Stimulated activated naive B cell treated with anti-CD40 and anti-IgM and Interleukin-4, amounts not matched to agents 10 μg/mL and 1 μg/mL and 100 μg/mL, for 72 hours (primary cell): ENCODE measurements at regions not wholly inside any gene's neighbourhood (a gene's known extent, or its start where the extent isn't known, plus 50 kb on each side); places are given as distances from the start of the nearest gene placed in this dataset.
"Not testable (repeated sequence)": the region's sequence is repeated elsewhere in the genome, so short reads cannot be mapped to it uniquely, and the experiment has no call there.

Source experiments
- ATAC-seq, 2 donors: fragments of 150-1000 bp; cut with Tn5 transposase; replicated peaks; 2 replicates each; pipeline ENCODE4 v1.10.0; 2021; ENCODE audit warnings: moderate library complexity in 1 of 2
- DNase-seq: peaks from one replicate; pipeline ENCODE4 v3.0.0; 2021
- H3K27ac Mint-ChIP-seq: one replicate; pipeline ENCODE4 v1.8.0; 2022; ENCODE audit warnings: mild to moderate bottlenecking, mixed read lengths
- H3K27me3 Mint-ChIP-seq, 2 donors: one replicate each; pipeline ENCODE4 v1.8.0; 2022; ENCODE audit warnings: mixed read lengths in 2 of 2
- H3K36me3 Mint-ChIP-seq, 2 donors: one replicate each; pipeline ENCODE4 v1.8.0; 2022; ENCODE audit warnings: mixed read lengths in 2 of 2, mild to moderate bottlenecking in 1 of 2
- H3K4me1 Mint-ChIP-seq, 2 donors: one replicate each; pipeline ENCODE4 v1.8.0; 2022; ENCODE audit warnings: mixed read lengths in 2 of 2, mild to moderate bottlenecking in 1 of 2
- H3K4me3 Mint-ChIP-seq, 2 donors: one replicate each; pipeline ENCODE4 v1.8.0; 2022; ENCODE audit warnings: mild to moderate bottlenecking in 2 of 2, mixed read lengths in 2 of 2, moderate library complexity in 1 of 2
- H3K9me3 Mint-ChIP-seq, 2 donors: one replicate each; pipeline ENCODE4 v1.8.0; 2022; ENCODE audit warnings: mixed read lengths in 2 of 2, mild to moderate bottlenecking in 1 of 2

GRCh38 chr10:53476650-53477312 lies 704.2 kb upstream of the MBL2 start:
- Mint-ChIP-seq H3K27ac (no peak overlapping the region), H3K4me1 (no peaks in the 10 kb centered on the region), H3K27me3 (no peaks in the 10 kb centered on the region), H3K9me3 (no peaks in the 10 kb centered on the region), H3K4me3 (no peak overlapping the region), H3K36me3 (no peaks in the 10 kb centered on the region)
- ATAC-seq, result no peak
- no peak for DNase-seq

GRCh38 chr10:53469383-53469782 lies 696.8 kb upstream of the MBL2 start:
- H3K4me1 Mint-ChIP-seq, result no peaks in the 10 kb centered on the region
- DNase-seq, result no peak
- H3K36me3 Mint-ChIP-seq, result no peaks in the 10 kb centered on the region
- no peak overlapping the region for H3K27ac Mint-ChIP-seq
- H3K4me3 Mint-ChIP-seq, result no peak overlapping the region
- ATAC-seq, result no peak
- H3K9me3 Mint-ChIP-seq, result peaks cover 0 to 1% of the 10 kb centered on the region in 2 donors
- no peaks in the 10 kb centered on the region for H3K27me3 Mint-ChIP-seq

GRCh38 chr10:53463539-53463938 lies 691.0 kb upstream of the MBL2 start:
- no peak overlapping the region for H3K4me3 Mint-ChIP-seq
- no peaks in the 10 kb centered on the region for H3K27me3 Mint-ChIP-seq
- peaks cover 0 to 6% of the 10 kb centered on the region in 2 donors for H3K9me3 Mint-ChIP-seq
- no peaks in the 10 kb centered on the region for H3K36me3 Mint-ChIP-seq
- DNase-seq (no peak), ATAC-seq (no peak)
- H3K27ac Mint-ChIP-seq, result no peak overlapping the region
- H3K4me1 Mint-ChIP-seq, result no peaks in the 10 kb centered on the region

GRCh38 chr10:53458007-53458406 lies 685.4 kb upstream of the MBL2 start:
- Mint-ChIP-seq H3K4me3 (no peak overlapping the region), H3K27ac (no peak overlapping the region), H3K4me1 (no peaks in the 10 kb centered on the region), H3K9me3 (peaks cover 0 to 3% of the 10 kb centered on the region in 2 donors), H3K36me3 (no peaks in the 10 kb centered on the region), H3K27me3 (no peaks in the 10 kb centered on the region)
- no peak for DNase-seq
- ATAC-seq, result no peak

GRCh38 chr10:53453196-53453595 lies 680.6 kb upstream of the MBL2 start:
- no peak for DNase-seq
- H3K4me1 Mint-ChIP-seq, result no peaks in the 10 kb centered on the region
- no peaks in the 10 kb centered on the region for H3K27me3 Mint-ChIP-seq
- H3K27ac Mint-ChIP-seq, result no peak overlapping the region
- H3K9me3 Mint-ChIP-seq, result peaks cover 3% of the 10 kb centered on the region in 2 donors
- H3K36me3 Mint-ChIP-seq, result no peaks in the 10 kb centered on the region
- no peak overlapping the region for H3K4me3 Mint-ChIP-seq
- ATAC-seq, result no peak

GRCh38 chr10:53447576-53447975 lies 675.0 kb upstream of the MBL2 start:
- H3K27ac Mint-ChIP-seq, result no peak overlapping the region
- no peak overlapping the region for H3K4me3 Mint-ChIP-seq
- peaks cover 4 to 9% of the 10 kb centered on the region in 2 donors for H3K9me3 Mint-ChIP-seq
- H3K4me1 Mint-ChIP-seq, result no peaks in the 10 kb centered on the region
- no peaks in the 10 kb centered on the region for H3K36me3 Mint-ChIP-seq
- ATAC-seq (no peak), DNase-seq (no peak)
- no peaks in the 10 kb centered on the region for H3K27me3 Mint-ChIP-seq

GRCh38 chr10:53441843-53442242 lies 669.3 kb upstream of the MBL2 start:
- Mint-ChIP-seq H3K27ac (no peak overlapping the region), H3K4me3 (no peak overlapping the region), H3K36me3 (no peaks in the 10 kb centered on the region), H3K27me3 (no peaks in the 10 kb centered on the region), H3K4me1 (no peaks in the 10 kb centered on the region), H3K9me3 (peaks cover 0 to 2% of the 10 kb centered on the region in 2 donors)
- ATAC-seq (no peak), DNase-seq (no peak)

GRCh38 chr10:53440601-53441000 lies 668.0 kb upstream of the MBL2 start:
- H3K27me3 Mint-ChIP-seq, result no peaks in the 10 kb centered on the region
- peaks cover 2 to 3% of the 10 kb centered on the region in 2 donors for H3K9me3 Mint-ChIP-seq
- H3K27ac Mint-ChIP-seq, result no peak overlapping the region
- no peak for ATAC-seq
- DNase-seq, result no peak
- no peak overlapping the region for H3K4me3 Mint-ChIP-seq
- H3K36me3 Mint-ChIP-seq, result no peaks in the 10 kb centered on the region
- no peaks in the 10 kb centered on the region for H3K4me1 Mint-ChIP-seq

- not testable (repeated sequence) for DNase-seq, H3K4me3 Mint-ChIP-seq, H3K27me3 Mint-ChIP-seq, H3K4me1 Mint-ChIP-seq, H3K9me3 Mint-ChIP-seq, H3K27ac Mint-ChIP-seq, ATAC-seq, H3K36me3 Mint-ChIP-seq
Measured at GRCh38 chr10:53439075-53439474, 666.5 kb upstream of the MBL2 start.

GRCh38 chr10:53434413-53434812 lies 661.8 kb upstream of the MBL2 start:
- no peak overlapping the region for H3K27ac Mint-ChIP-seq
- H3K36me3 Mint-ChIP-seq, result no peaks in the 10 kb centered on the region
- ATAC-seq, result no peak
- no peak for DNase-seq
- no peaks in the 10 kb centered on the region for H3K4me1 Mint-ChIP-seq
- peaks cover 3 to 6% of the 10 kb centered on the region in 2 donors for H3K9me3 Mint-ChIP-seq
- no peak overlapping the region for H3K4me3 Mint-ChIP-seq
- H3K27me3 Mint-ChIP-seq, result no peaks in the 10 kb centered on the region

GRCh38 chr10:53432035-53432434 lies 659.5 kb upstream of the MBL2 start:
- DNase-seq, result no peak
- H3K36me3 Mint-ChIP-seq, result no peaks in the 10 kb centered on the region
- H3K9me3 Mint-ChIP-seq, result peaks cover 3 to 6% of the 10 kb centered on the region in 2 donors
- no peaks in the 10 kb centered on the region for H3K27me3 Mint-ChIP-seq
- H3K27ac Mint-ChIP-seq, result no peak overlapping the region
- no peaks in the 10 kb centered on the region for H3K4me1 Mint-ChIP-seq
- H3K4me3 Mint-ChIP-seq, result no peak overlapping the region
- no peak for ATAC-seq

- no peak overlapping the region for H3K27ac Mint-ChIP-seq
- DNase-seq, result no peak
- no peaks in the 10 kb centered on the region for H3K27me3 Mint-ChIP-seq
- no peak for ATAC-seq
- H3K36me3 Mint-ChIP-seq, result no peaks in the 10 kb centered on the region
- H3K4me1 Mint-ChIP-seq, result no peaks in the 10 kb centered on the region
- H3K9me3 Mint-ChIP-seq, result peaks cover 3 to 6% of the 10 kb centered on the region in 2 donors
- no peak overlapping the region for H3K4me3 Mint-ChIP-seq
Measured at GRCh38 chr10:53430974-53431373, 658.4 kb upstream of the MBL2 start.

GRCh38 chr10:53430127-53430891 lies 657.7 kb upstream of the MBL2 start:
- no peak for DNase-seq
- H3K36me3 Mint-ChIP-seq, result no peaks in the 10 kb centered on the region
- no peak overlapping the region for H3K27ac Mint-ChIP-seq
- peaks cover 3% of the 10 kb centered on the region in 2 donors for H3K9me3 Mint-ChIP-seq
- H3K4me3 Mint-ChIP-seq, result no peak overlapping the region
- ATAC-seq, result no peak
- no peaks in the 10 kb centered on the region for H3K27me3 Mint-ChIP-seq
- H3K4me1 Mint-ChIP-seq, result no peaks in the 10 kb centered on the region

GRCh38 chr10:53422223-53422888 lies 649.8 kb upstream of the MBL2 start:
- no peak overlapping the region for H3K4me3 Mint-ChIP-seq
- no peaks in the 10 kb centered on the region for H3K27me3 Mint-ChIP-seq
- no peak overlapping the region for H3K27ac Mint-ChIP-seq
- no peaks in the 10 kb centered on the region for H3K4me1 Mint-ChIP-seq
- DNase-seq, result no peak
- no peaks in the 10 kb centered on the region for H3K36me3 Mint-ChIP-seq
- no peak for ATAC-seq
- peaks cover 0 to 2% of the 10 kb centered on the region in 2 donors for H3K9me3 Mint-ChIP-seq

- peaks cover 4 to 8% of the 10 kb centered on the region in 2 donors for H3K9me3 Mint-ChIP-seq
- H3K27me3 Mint-ChIP-seq, result no peaks in the 10 kb centered on the region
- no peak overlapping the region for H3K4me3 Mint-ChIP-seq
- no peaks in the 10 kb centered on the region for H3K4me1 Mint-ChIP-seq
- H3K36me3 Mint-ChIP-seq, result no peaks in the 10 kb centered on the region
- DNase-seq, result no peak
- ATAC-seq, result no peak
- H3K27ac Mint-ChIP-seq, result no peak overlapping the region
Measured at GRCh38 chr10:53412651-53413050, 640.1 kb upstream of the MBL2 start.
